Duodenal mucosa (tissue), 2 donors: ENCODE measurements at regions not wholly inside any gene's neighbourhood (a gene's known extent, or its start where the extent isn't known, plus 50 kb on each side); places are given as distances from the start of the nearest gene placed in this dataset.

ENCODE experiments used
- H3K27ac ChIP-seq: one replicate; pipeline ENCODE4 v1.7.0; 2013; ENCODE audit warnings: low read depth, low read length
- H3K27me3 ChIP-seq, 2 donors: one replicate each; pipeline ENCODE4 v1.7.0; 2013; ENCODE audit warnings: low read length in 2 of 2, control low read depth in 1 of 2; ENCODE audit not compliant: insufficient read depth in 2 of 2, control insufficient read depth in 1 of 2
- H3K36me3 ChIP-seq, 2 donors: one replicate each; pipeline ENCODE4 v1.7.0; 2013; ENCODE audit warnings: low read length in 2 of 2, control low read depth in 1 of 2; ENCODE audit not compliant: insufficient read depth in 2 of 2, control insufficient read depth in 1 of 2
- H3K4me1 ChIP-seq, 2 donors: one replicate each; pipeline ENCODE4 v1.7.0; 2013; ENCODE audit warnings: low read length in 2 of 2, control low read depth in 1 of 2; ENCODE audit not compliant: insufficient read depth in 2 of 2, control insufficient read depth in 1 of 2
- H3K4me3 ChIP-seq, 2 donors: one replicate each; pipeline ENCODE4 v1.7.0; 2013; ENCODE audit warnings: low read length in 2 of 2, low read depth in 1 of 2
- H3K9ac ChIP-seq, 2 donors: one replicate each; pipeline ENCODE4 v1.7.0; 2013; ENCODE audit warnings: low read length in 2 of 2, low read depth in 1 of 2
- H3K9me3 ChIP-seq, 2 donors: one replicate each; pipeline ENCODE4 v1.7.0; 2013; ENCODE audit warnings: low read length in 2 of 2, control low read depth in 1 of 2; ENCODE audit not compliant: control insufficient read depth in 1 of 2

GRCh38 chr20:60152792-60153191 is 194.6 kb downstream of the CDH26 start:
- H3K27me3 ChIP-seq: no peaks in the 10 kb centered on the region

GRCh38 chr20:60160451-60161145 is 202.4 kb downstream of the CDH26 start:
- H3K27me3 ChIP-seq: no peaks in the 10 kb centered on the region
- H3K9ac ChIP-seq: no peak overlapping the region
- H3K27ac ChIP-seq: no peak overlapping the region
- no peaks in the 10 kb centered on the region for H3K4me1 ChIP-seq
- no peaks in the 10 kb centered on the region for H3K36me3 ChIP-seq
- H3K4me3 ChIP-seq: no peak overlapping the region
- no peaks in the 10 kb centered on the region for H3K9me3 ChIP-seq

More at GRCh38 chr20:60152792-60153191, 194.6 kb downstream of the CDH26 start:
- no peaks in the 10 kb centered on the region for H3K36me3 ChIP-seq
- no peak overlapping the region for H3K9ac ChIP-seq
- no peaks in the 10 kb centered on the region for H3K4me1 ChIP-seq
- no peak overlapping the region for H3K4me3 ChIP-seq
- H3K27ac ChIP-seq: no peak overlapping the region
- H3K9me3 ChIP-seq: no peaks in the 10 kb centered on the region

GRCh38 chr20:60167812-60168211 is 209.6 kb downstream of the CDH26 start:
- no peak overlapping the region for H3K27ac ChIP-seq
- H3K9ac ChIP-seq: no peak overlapping the region
- no peaks in the 10 kb centered on the region for H3K9me3 ChIP-seq
- no peak overlapping the region for H3K4me3 ChIP-seq
- H3K27me3 ChIP-seq: no peaks in the 10 kb centered on the region
- no peaks in the 10 kb centered on the region for H3K4me1 ChIP-seq
- no peaks in the 10 kb centered on the region for H3K36me3 ChIP-seq

- H3K36me3 ChIP-seq: no peaks in the 10 kb centered on the region
- H3K4me1 ChIP-seq: no peaks in the 10 kb centered on the region
These were observed 210.7 kb downstream of the CDH26 start for GRCh38 chr20:60168963-60169362.

GRCh38 chr20:60170116-60170515 is 211.9 kb downstream of the CDH26 start:
- Histone ChIP-seq H3K9ac (no peak overlapping the region), H3K9me3 (no peaks in the 10 kb centered on the region), H3K27ac (no peak overlapping the region), H3K4me1 (no peaks in the 10 kb centered on the region), H3K27me3 (no peaks in the 10 kb centered on the region), H3K4me3 (no peak overlapping the region), H3K36me3 (no peaks in the 10 kb centered on the region)

More at GRCh38 chr20:60168963-60169362, 210.7 kb downstream of the CDH26 start:
- no peak overlapping the region for H3K9ac ChIP-seq
- no peaks in the 10 kb centered on the region for H3K9me3 ChIP-seq
- no peaks in the 10 kb centered on the region for H3K27me3 ChIP-seq
- no peak overlapping the region for H3K27ac ChIP-seq
- no peak overlapping the region for H3K4me3 ChIP-seq

- no peaks in the 10 kb centered on the region for H3K9me3 ChIP-seq
- no peak overlapping the region for H3K27ac ChIP-seq
- no peak overlapping the region for H3K4me3 ChIP-seq
- H3K27me3 ChIP-seq: no peaks in the 10 kb centered on the region
- H3K4me1 ChIP-seq: no peaks in the 10 kb centered on the region
- H3K9ac ChIP-seq: no peak overlapping the region
- H3K36me3 ChIP-seq: no peaks in the 10 kb centered on the region
These were observed 213.1 kb downstream of the CDH26 start for GRCh38 chr20:60171313-60171712.

- H3K9ac ChIP-seq: no peak overlapping the region
- H3K27ac ChIP-seq: no peak overlapping the region
- H3K4me3 ChIP-seq: no peak overlapping the region
- H3K9me3 ChIP-seq: no peaks in the 10 kb centered on the region
- H3K27me3 ChIP-seq: no peaks in the 10 kb centered on the region
- no peaks in the 10 kb centered on the region for H3K36me3 ChIP-seq
- no peaks in the 10 kb centered on the region for H3K4me1 ChIP-seq
These were observed 213.5 kb downstream of the CDH26 start for GRCh38 chr20:60171738-60172137.

- no peaks in the 10 kb centered on the region for H3K36me3 ChIP-seq
- H3K4me1 ChIP-seq: no peaks in the 10 kb centered on the region
- no peak overlapping the region for H3K4me3 ChIP-seq
- no peak overlapping the region for H3K27ac ChIP-seq
- H3K9me3 ChIP-seq: no peaks in the 10 kb centered on the region
- H3K9ac ChIP-seq: no peak overlapping the region
- no peaks in the 10 kb centered on the region for H3K27me3 ChIP-seq
These were observed 214.2 kb downstream of the CDH26 start for GRCh38 chr20:60172346-60172984.

- no peaks in the 10 kb centered on the region for H3K36me3 ChIP-seq
- H3K27me3 ChIP-seq: no peaks in the 10 kb centered on the region
- H3K4me1 ChIP-seq: no peaks in the 10 kb centered on the region
- H3K9me3 ChIP-seq: no peaks in the 10 kb centered on the region
- H3K27ac ChIP-seq: no peak overlapping the region
- H3K9ac ChIP-seq: no peak overlapping the region
- H3K4me3 ChIP-seq: no peak overlapping the region
These were observed 218.9 kb downstream of the CDH26 start for GRCh38 chr20:60177080-60177479.

GRCh38 chr20:60180986-60181385 is 222.8 kb downstream of the CDH26 start:
- H3K9ac ChIP-seq: no peak overlapping the region
- H3K4me1 ChIP-seq: no peaks in the 10 kb centered on the region
- no peak overlapping the region for H3K4me3 ChIP-seq
- no peaks in the 10 kb centered on the region for H3K27me3 ChIP-seq
- no peak overlapping the region for H3K27ac ChIP-seq
- no peaks in the 10 kb centered on the region for H3K36me3 ChIP-seq
- peaks cover 0 to 6% of the 10 kb centered on the region in 2 donors for H3K9me3 ChIP-seq
